Stimulated activated CD4-positive, alpha-beta T cell treated with anti-CD3 and anti-CD28 coated beads, Interleukin-1b, Interleukin-23, amount 100 ng/mL, for 48 hours (primary cell): ENCODE measurements at regions not wholly inside any gene's neighbourhood (a gene's known extent, or its start where the extent isn't known, plus 50 kb on each side); places are given as distances from the start of the nearest gene placed in this dataset.

Experiments used
- DNase-seq: peaks from one replicate; pipeline ENCODE4 v3.0.0-alpha.2; 2020

DNA sequence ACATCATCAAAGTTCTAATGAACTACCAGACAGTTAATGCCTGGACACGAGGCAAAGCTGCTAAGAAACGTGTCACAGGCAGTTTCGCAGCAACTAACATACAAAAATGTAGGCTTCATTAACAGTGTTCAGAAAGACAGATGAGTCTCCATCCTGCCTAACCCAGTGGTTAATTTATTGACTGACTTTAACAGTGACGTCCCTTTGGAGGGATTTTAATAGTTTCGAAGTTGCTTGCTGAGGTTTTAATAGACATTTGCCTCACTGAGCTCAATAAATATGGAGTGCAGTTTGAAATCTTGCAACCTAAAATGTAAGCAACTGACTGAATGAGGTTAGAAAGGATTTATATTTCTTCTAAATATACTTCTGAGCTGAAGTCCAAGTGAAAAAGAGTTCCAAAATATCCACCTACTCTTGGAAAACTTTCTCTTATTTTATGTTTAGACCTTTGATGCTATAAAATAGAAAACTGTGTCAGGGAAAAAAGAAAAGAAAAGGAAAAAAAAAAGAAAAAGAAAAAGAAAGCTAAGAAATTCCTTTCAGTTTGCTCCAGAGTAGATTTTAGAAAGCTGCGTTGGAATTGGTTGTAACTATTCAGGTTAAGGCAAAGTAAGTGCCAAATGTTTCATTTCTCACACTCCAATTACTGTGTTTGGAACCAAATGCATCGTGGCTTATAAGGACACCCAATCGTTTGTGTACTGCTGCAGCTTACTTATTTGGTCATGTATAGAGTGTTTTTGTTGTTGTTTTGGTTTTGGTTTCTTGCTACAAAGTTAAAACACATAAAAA is 2016.6 kb downstream of the MAT2B start:
- DNase-seq, result no peak

DNA sequence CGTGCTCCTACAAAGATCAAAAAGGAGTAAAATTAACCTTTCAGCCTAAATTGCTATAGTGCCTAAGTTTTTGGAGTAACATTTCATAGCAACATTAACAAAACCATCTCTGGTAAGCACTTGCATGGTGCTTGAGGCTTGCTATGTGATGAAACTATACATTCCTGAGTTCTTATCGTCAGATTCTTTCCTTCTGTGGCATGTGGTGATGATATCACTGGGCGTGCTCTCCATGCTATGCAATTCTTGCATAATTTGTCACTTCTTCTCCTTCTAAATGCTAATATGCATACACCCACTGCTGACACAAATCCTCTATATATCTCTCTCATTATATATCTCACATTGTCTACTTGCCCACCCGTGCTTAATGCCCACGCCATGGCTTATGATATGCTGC is 2019.9 kb downstream of the MAT2B start:
- DNase-seq, result no peak

DNA sequence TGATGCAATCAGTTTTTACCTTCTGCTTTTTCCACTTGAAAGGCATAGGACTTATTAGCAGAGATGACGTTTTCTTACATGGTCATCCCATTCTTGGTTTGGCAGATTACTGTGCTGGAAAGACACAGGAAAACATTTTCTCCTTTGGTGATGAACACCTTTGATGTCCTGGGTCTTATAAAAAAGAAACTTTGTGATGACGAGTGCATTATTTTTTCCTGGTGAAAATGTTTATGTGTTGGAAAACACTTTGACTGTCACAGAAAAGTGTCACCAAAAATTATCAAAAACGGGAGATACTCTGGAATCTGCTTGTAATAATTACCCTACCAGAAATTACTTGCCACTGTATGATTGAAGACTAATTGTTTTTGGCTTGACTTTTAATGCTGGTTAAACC is 2020.9 kb downstream of the MAT2B start:
- no peak for DNase-seq

DNA sequence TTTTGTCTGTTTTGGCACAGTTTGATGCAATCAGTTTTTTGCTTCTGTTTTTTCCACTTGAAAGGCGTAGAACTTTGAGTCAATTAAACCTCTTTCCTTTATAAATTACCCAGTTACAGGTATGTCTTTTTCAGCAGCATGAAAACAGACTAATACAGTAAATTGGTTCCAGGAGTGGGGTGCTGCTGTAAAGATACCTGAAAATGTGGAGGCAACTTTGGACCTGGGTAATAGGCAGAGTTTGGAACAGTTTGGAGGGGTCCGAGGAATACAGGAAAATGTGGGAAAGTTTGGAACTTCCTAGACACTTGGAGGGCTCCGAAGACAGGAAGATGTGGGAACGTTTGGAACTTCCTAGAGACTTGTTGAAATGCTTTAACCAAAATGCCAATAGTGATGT is 2022.2 kb downstream of the MAT2B start:
- no peak for DNase-seq

DNA sequence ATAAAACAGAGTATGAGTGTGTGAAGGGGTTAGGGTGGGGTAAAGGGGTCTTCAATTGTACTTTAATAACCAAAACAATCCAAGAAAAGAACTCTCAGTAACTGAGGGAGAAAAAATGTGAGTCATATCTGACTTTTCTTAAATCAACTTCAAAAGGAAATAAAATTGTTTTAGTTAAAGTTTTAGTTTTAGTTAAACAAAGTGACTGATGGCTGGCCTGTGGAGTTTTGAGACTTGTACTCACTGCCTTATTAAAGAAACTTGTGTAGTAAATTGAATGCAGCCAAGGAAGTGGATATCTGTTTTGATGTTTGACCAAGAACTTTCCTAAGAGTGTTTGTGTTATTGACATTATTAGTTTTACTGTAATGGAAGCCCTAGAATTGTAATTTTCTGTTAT is 2032.6 kb downstream of the MAT2B start:
- no peak for DNase-seq

DNA sequence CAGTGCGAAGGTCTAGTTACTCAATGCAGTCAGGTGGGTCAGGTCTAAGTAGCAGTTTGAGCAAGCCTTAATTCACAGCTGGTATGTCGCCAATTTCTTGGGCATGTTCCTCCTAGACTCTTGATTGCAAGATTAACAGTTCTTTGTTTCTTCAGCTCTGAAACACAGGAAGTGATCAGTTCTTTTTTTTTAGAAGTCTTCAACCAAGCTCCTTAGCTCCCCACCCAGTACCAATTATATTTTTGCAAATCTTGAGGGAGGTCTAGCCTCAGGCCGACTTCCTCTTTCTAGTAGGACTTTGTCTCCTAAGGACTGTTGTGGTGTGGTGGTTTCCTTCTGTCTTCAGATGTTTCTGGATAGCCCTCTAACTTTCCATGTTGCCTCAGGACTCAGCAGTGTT is 2054.2 kb downstream of the MAT2B start:
- no peak for DNase-seq

DNA sequence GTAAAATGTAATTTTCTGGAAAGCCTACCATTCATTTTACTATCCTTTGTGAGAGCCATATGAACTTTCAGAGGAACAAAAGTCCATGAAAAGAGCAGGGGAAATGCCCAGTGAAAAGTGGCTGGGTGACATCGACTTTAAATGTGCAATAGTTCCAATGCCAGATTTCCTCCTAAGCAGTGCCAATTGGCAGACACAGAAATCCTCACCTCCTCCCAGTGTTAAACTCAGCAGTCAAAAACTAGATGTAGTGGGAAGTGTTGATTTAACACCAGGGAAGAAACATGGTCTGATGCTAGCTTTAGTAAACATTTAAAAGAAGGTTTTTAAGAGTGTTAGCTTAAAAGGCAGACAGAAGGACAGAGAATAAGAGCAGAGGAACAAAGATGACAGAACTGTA is 2055.2 kb downstream of the MAT2B start:
- no peak for DNase-seq

DNA sequence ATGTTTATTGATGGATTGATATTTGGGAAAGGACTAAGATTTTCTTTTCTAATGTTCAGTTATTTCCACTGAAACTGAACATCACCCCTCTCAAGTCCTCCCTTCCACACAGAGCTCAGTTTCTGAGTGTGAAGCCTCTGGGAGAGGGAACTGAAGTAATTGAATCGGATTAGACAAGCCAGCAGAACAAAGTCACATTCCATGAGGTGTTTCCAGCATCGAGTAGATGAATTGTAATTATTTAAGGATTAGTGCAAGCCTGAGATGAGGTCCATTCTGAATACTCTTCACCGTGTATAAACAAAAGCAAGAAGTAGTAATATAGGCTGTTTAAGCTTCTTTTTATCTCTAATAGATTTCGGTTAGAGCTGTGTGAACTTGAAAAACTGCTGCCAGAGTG is 2060.5 kb downstream of the MAT2B start:
- no peak for DNase-seq

DNA sequence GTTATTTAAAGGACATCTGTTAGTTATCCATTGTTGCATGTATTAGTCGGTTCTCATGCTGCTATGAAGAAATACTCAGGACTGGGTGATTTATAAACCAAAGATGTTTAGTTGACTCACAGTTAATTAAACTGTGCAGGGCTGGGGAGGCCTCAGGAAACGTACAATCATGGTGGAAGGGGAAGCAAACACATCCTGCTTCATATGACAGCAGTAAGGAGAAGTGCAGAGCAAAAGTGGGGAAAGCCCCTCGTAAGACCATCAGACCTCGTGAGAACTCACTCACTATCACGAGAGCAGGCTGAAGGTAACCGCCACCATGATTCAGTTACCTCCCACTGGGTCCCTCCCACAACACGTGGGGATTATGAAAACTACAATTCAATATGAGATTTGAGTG is 2064.1 kb downstream of the MAT2B start:
- DNase-seq, result no peak

DNA sequence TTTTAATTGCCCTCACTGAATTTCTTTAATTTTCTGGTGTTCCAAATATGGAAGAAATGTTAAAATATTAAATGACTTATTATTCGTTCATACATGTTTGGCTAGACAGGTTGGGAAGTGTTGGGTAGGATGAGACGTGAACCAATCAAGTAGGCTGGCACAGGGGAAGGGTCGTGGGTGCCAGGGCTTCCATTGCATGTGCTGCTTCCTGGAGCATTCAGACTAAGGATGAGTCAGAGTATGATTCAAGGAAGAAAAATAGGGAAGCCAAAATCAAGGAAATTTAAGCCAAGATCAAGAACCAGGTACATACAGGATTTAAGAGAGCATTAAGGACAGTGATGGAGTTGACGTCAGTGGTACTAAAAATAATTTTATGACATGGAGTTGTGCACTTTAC is 2068.0 kb downstream of the MAT2B start:
- no peak for DNase-seq

DNA sequence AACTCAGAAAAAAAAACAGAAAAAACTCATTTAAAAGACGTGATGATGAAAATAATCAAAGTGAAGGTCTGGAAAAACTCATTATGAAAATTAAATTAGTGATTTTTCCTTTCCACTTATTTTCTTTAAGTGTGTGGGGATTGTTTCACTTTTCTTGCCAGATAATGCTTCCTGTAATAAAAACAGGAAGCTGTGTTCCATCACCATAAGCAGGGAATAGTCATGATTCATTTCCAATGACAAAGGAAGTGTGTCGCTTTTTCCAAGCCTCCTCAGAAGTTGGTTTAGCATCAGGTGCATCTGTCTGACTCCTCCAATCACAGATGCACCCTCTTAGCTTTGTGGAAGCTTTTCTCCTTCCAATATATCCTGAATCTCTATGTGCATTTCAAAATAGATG is 2068.7 kb downstream of the MAT2B start:
- no peak for DNase-seq

DNA sequence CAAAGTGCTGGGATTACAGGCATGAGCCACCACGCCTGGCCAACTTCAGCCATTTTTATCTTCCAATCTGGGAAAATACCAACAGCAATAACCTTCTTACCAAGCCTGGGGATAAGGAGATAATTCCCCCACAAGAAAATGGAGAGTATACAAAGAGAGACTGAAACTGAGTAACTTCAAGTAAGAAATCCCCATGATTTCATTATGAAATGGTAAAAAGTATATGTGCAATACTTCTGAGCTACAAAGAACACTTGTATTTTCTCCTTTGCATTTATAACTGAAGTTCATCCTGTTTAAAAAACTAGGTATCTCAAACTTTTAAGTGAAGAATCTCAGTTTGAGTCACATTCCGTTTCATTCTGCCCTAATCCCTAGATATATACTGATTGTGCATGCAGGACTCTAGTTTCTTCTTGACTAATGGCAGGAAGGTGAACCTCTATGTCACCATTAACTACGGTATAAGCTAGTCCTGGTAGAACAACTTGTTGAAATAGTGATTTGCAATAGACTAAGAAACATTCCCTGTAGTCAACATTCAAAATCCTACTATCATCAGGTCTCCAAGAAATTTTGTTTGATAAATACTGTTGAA is 2071.4 kb downstream of the MAT2B start:
- DNase-seq, result no peak

DNA sequence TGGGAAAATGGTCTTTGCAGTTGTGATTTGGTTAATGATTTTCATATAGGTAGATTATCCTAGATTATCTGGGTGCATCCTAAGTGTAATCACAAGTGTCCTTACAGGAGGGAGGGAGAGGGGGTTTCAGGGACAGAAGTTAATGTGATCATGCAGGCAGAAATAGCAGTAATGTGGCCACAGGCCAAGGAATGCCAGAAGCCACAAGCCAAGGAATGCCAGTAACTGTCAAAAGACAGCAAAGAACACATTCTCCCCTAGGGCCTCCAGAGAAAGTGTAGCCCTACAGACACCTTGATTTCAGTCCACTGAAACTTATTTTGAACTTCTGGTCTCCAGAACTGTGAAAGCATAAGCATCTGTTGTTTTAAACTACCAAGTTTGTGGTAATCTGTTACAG is 2074.5 kb downstream of the MAT2B start:
- DNase-seq, result no peak

DNA sequence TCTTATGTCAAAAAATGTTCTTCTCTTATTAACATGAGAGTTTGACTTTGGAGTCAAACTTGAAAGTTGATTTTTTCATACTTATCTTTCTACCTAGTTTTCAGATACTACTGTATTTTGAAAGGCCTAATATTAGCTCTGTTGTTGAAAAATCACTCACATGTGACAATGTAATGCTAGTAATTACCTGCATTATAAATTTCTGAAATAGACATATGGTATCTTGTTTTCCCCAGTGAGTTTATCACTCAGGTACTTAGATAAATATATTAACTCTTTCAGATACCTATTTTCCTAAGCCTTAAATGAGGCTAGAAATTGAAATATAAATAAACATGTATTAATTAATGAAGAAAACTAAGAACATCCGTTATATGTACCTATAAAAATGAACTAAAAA is 2089.3 kb downstream of the MAT2B start:
- DNase-seq, result no peak

DNA sequence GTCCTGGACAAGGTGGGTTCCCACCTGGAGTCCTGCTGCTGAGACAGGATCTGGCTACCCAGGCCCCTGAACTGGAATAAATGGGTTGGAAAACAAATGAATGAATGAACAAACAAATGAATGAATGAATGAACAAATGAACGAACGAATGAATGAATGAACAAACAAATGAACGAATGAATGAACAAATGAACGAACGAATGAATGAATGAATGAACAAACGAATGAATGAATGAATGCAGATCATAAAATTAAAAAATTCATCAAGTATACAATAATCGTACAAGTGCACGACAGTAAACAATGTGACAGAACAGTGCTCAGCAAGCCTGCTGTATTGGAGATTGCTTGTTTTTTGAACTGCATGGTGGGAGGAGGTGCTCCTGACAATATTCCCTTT is 2097.1 kb downstream of the MAT2B start:
- no peak for DNase-seq

DNA sequence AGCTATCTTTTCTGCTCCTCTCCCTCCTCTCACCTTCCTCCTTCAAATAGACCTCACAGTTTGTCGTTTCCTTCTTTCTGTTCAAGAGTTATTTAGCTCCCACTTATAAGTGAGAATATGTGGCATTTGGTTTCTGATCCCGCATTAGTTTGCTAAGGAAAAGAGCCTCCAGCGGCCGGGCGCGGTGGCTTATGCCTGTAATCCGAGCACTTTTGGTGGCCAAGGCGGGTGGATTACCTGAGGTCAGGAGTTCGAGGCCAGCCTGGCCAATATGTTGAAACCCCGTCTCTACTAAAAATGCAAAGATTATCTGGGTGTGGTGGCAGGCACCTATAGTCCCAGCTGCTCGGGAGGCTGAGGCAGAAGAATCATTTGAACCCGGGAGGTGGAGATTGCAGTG is 2101.6 kb downstream of the MAT2B start:
- no peak for DNase-seq

DNA sequence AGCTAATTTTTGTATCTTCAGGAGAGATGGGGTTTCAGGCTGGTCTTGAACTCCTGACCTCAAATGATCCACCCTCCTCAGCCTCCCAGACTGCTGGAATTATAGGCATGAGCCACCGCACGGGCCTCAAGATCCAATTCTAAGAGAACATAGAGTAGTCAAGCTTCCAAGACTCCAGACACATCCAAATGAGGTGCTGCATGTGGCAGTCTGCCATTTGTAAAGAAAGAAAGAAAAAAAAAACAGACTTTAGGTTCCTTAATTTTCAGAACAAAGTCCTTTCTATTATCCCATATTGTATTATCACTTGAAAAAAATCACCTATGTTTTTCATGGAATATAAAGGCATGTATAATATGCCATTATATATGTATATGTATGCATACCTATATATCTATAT is 2104.5 kb downstream of the MAT2B start:
- DNase-seq, result no peak

DNA sequence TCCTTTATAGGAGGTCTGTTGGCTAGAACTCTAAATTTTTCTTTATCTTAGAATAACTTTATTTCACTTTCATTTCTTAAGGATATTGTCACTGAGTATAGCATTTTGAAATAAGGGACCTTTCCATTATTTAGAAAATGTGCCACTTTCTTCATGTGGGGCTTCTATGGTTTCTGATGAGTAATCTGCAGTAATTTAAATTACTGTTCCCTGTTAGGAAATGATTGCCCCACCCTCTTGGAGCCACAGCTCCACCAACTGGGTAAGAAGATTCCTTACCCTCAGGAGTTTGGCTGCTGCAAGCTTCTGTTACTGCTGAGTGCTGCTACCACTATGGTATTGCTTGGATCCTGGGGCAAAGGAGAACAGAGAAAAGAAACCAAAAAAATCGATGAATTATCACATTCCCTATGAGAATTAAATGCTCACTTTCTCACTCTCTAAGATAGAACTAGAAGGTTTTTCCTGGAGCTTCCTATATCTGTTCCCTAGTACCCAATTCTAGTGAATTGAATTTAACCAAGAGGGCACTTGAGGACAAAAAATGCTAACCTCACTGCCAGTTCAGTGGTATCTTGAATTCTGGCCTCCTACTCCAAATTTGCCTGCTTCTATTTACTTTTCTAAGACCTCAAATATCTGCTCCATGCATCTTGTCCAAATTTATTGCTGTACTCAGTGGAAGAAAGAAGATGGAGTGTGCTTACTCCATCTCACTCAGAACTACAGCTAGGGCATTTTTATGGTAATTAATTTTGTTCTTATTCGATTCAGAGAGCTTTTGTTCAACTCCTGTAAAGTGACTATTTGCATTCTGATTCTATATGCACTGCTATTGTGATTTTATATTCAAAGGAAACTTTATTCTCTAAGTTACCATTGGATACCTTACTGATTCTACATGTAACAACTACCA is 2111.3 kb downstream of the MAT2B start:
- DNase-seq, result no peak

DNA sequence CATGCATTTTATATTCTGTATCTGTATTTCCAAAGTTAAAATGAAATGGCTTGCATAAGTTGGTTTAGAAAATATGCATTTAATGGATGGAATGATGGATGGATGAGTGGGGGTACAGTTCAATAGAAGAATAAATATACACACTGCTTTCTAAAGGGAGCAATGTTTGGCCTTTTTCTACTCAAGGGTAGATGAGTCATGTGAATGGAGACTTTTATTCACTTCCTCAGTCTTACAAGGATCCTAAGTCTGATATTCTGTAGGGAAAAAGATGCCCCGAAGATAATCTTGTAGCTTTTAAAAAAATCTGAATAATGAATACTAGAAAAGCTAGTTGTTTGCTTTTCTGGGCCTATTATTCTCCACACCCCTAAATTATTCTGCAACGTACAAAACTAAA is 2112.1 kb downstream of the MAT2B start:
- no peak for DNase-seq

DNA sequence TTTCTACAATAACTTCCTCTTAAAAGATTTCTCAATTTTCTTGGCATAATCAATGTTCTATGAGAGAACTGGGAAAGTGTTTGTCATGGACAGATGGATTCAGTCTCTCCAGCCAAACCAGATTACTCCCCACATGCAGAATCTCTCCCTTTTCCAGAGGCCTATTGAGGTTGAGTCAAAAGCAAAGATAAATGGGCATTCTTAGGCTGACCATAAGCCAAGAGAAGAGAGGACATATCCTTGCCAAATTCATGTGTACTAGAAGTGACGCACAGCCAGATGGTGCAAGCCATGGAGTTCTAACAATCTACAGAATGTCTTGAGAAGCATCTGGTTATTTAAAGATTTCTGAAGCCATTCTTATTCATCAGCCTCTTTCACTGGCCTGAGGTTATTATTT is 2115.0 kb downstream of the MAT2B start:
- DNase-seq, result no peak

DNA sequence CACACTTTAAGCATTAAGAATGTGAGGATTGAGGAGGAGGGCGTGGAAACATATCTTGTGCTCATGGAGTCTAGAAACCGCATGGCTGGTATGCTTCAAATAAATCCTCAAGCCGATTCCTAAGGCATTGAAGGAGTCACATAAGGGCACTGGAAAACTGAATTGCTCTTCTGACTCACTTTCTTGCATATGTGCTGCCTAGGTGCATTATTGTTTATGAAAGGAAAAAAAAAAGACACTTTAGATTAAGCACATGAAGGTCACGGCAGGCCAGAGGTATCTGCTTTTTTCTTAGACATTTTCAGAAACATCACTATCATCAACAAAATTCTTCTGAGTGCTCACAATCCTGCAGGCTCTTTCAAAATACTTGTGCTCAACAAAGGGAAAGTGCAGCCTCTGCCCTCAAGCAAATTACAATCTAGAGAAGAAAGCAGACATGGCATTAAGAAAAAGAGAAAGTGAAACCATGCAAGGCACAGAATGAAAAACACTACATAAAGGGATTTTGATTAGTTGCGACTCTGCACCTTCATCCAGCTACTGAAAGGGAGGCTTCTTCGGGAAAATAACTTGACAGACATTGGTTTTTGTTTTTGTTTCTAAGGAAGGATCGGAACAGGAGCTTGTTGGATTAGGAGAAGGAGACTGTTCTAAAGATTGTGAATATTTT is 2117.6 kb downstream of the MAT2B start:
- no peak for DNase-seq

DNA sequence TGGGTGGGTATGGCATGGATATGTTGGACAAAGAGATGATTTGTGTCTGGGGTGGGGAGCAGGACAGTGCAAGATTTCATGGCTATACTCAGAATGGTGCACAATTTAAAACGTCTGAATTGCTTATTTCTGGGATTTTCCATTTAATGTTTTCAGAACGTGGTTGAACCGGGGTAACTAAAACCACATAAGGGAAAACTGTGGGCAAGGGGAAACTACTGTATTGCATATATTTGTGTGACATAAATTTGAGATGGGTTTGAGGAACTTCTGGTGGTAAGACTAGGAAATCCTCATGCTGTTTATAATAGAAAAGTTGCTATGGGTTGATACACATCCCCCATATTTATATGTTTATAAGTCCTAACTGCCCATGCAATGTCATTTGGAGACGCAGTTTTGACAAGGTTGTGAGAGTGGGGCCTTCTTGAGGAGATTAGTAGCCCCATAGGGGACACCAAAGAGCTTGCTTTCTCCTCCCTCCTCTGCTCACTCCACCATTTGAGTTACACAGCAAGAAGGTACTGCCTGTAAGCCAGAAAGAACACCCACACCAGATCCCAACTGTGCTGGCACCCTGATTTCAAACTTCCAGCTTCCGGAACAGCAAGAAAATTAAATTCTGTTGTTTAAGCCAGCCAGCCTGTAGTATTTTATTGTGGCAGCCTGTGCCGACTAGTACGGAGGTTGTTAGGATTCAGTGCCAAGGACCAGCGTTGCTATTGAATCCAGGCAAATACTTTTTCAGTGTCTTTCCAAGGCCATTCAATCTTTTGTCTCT is 2118.9 kb downstream of the MAT2B start:
- DNase-seq, result no peak

DNA sequence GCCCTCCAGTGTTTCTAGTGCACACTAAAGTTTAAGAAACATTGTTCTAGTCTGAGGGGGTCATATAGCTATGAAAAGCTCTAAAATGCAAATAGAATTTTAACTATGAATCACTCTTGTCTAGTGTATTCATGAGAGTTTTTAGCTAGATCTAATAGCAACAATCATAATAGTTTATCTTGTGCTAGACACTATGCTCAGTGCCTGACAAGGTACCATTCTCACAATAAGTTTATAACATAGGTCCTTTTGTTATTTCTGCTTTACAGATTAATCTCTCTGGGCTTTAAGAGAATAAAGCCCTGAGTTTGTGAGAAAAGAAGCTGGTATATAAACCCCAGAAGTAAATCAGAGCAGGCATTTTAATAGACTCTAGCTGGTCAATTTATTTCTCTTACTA is 2120.7 kb downstream of the MAT2B start:
- DNase-seq, result no peak
